ENCODE measurements at regions not wholly inside any gene's neighbourhood (a gene's known extent, or its start where the extent isn't known, plus 50 kb on each side); places are given as distances from the start of the nearest gene placed in this dataset.

DNA sequence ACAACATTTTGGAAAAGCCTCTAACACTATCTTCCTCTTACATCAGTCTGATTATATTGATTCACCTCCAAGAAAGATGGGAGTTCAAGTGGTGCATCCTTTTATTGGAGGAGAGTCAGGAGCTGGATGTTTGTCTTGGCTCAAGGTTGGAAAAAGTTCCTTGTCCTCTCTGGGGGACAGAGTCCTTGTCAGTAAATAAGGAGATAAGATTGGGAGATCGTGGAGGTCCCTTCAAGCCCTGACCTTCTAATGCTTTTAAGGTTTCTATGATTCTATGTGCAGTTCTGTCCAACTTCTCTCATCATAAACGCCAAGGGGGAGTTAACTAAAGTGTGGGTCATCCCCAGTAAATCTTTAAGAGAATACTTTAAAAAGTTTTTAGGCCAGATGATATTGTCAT is 60.9 kb upstream of the CCBE1 start:
- DNase-seq (ENCODE audit: low read depth in 2 of 2): no peak

DNA sequence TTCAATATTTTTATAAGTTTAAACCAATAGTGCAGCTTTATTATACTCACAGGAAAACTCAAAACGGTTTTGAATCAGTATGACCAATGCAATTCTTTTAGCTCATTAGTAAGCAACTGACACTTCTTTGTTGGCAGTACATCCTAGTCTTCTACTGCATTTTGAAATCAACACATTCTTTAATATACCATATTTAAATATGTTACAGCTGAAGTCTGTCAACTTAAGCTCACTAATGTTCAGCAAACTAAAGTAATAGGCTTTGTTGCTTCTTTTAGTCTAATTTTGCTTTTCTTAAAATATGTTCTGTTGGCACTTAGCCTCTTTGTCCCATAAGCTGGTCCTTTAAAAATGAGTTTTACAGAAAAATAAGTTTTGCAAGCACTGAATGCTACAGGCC is 55.4 kb upstream of the CCBE1 start:
- DNase-seq (ENCODE audit: low read depth in 2 of 2): no peak

DNA sequence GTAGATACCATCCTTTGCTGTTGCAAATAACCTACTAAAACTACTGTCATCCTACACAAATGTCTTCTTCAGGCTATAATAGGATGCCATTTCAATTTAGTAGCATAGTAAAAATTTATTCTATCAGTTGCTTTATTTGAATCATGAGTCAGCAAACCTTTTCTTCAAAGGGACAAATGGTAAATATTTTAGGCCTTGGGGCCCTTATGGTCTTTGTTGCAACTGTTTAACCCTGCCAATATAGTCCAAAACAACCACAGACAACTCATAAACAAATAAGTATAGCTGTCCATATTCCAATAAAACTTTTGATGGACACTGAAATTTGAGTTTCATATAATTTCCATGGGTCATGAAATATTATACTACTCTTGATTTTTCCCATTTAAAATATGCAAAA is 54.0 kb upstream of the CCBE1 start:
- DNase-seq (ENCODE audit: low read depth in 2 of 2): no peak

DNA sequence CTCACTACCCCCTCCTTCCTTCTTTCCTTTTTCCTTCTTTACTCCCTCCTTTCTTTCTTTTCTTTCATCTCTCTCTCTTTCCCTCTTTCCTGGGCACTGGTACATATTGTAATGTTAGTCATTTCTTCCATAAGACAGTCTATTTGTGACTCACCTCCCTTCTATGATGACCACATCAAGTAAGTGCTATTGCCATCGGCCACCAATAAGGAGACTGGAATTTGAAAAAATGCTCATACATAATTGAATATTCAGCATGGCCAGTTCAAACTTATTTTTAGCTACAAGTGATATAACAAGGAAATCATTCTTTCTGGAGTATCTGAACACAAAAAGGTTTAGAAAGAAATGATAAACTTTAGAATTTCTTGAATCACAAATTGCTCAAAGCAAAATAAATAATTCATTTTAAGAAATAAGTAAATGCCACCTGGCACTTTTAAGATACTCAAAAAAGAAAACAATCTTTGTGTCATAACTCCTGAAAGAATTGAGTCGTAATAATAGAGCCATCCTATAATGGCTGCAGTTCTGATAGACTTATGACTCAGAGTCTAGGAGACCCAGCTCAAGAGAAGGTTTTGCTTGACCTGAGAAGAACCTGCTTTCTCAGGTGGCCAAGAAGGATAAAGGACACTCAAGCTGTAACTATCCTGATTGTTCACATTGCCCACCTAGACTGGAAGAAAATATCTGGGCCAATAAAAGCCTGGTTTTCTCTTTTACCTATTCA is 51.6 kb upstream of the CCBE1 start:
- DNase-seq (ENCODE audit: low read depth in 2 of 2): no peak
